OCI-LY1 (cell line): ENCODE measurements at regions not wholly inside any gene's neighbourhood (a gene's known extent, or its start where the extent isn't known, plus 50 kb on each side); places are given as distances from the start of the nearest gene placed in this dataset.

Source experiments
- CTCF ChIP-seq: fragments of 200-600 bp; sonication (generic), shearing (Covaris generic); IDR thresholded peaks from 2 replicates; pipeline ENCODE4 v1.5.1; 2017; ENCODE audit warnings: mild to moderate bottlenecking, antibody characterized with exemption, low read length, moderate library complexity, mixed read lengths
- EZH2 ChIP-seq: fragments of 200-600 bp; sonication (generic), shearing (Covaris generic); IDR thresholded peaks from 2 replicates; pipeline ENCODE4 v1.8.0; 2017; ENCODE audit warnings: borderline replicate concordance, mixed run types, mild to moderate bottlenecking, antibody characterized with exemption, low read length, moderate library complexity, mixed read lengths

GRCh38 chr17:6941989-6942388, 53.9 kb upstream of the ALOX12 start:
- TF ChIP-seq CTCF (no peak), EZH2 (no peak)
